GM18907 (cell line): ENCODE measurements at regions not wholly inside any gene's neighbourhood (a gene's known extent, or its start where the extent isn't known, plus 50 kb on each side); places are given as distances from the start of the nearest gene placed in this dataset.
"Not testable (repeated sequence)": the region's sequence is repeated elsewhere in the genome, so short reads cannot be mapped to it uniquely, and the experiment has no call there.

ENCODE experiments used
- ATAC-seq: cut with Tn5 transposase; IDR thresholded peaks from one replicate; pipeline ENCODE4 v1.9.1; 2021; ENCODE audit warnings: mild to moderate bottlenecking, moderate library complexity; ENCODE audit not compliant: unreplicated experiment

GRCh38 chr13:88948501-88948900, 1277.3 kb downstream of the SLITRK5 start:
- ATAC-seq = no peak

- ATAC-seq = no peak
These were observed 1287.7 kb downstream of the SLITRK5 start for GRCh38 chr13:88958821-88959220.

GRCh38 chr13:88976466-88976865, 1305.3 kb downstream of the SLITRK5 start:
- no peak for ATAC-seq

- ATAC-seq = no peak
These were observed 1307.4 kb downstream of the SLITRK5 start for GRCh38 chr13:88978607-88979006.

- no peak for ATAC-seq
These were observed 1308.4 kb downstream of the SLITRK5 start for GRCh38 chr13:88979465-88980175.

GRCh38 chr13:89003656-89004055, 1332.5 kb downstream of the SLITRK5 start:
- ATAC-seq = no peak

GRCh38 chr13:89011615-89012014, 1340.4 kb downstream of the SLITRK5 start:
- no peak for ATAC-seq

GRCh38 chr13:89027694-89028306, 1356.6 kb downstream of the SLITRK5 start:
- ATAC-seq = no peak

GRCh38 chr13:89029062-89029461, 1357.9 kb downstream of the SLITRK5 start:
- no peak for ATAC-seq

GRCh38 chr13:89034015-89034414, 1362.8 kb downstream of the SLITRK5 start:
- ATAC-seq = no peak

- no peak for ATAC-seq
These were observed 1381.5 kb downstream of the SLITRK5 start for GRCh38 chr13:89052699-89053098.

- ATAC-seq = no peak
These were observed 1382.2 kb downstream of the SLITRK5 start for GRCh38 chr13:89053418-89053817.

GRCh38 chr13:89057274-89057673, 1386.1 kb downstream of the SLITRK5 start:
- ATAC-seq = no peak

- ATAC-seq = no peak
These were observed 1386.7 kb downstream of the SLITRK5 start for GRCh38 chr13:89057862-89058261.

GRCh38 chr13:89061821-89062220, 1390.7 kb downstream of the SLITRK5 start:
- no peak for ATAC-seq

- ATAC-seq = no peak
These were observed 1395.8 kb downstream of the SLITRK5 start for GRCh38 chr13:89066868-89067466.

GRCh38 chr13:89072979-89073378, 1401.8 kb downstream of the SLITRK5 start:
- ATAC-seq = no peak

GRCh38 chr13:89076622-89077021, 1405.5 kb downstream of the SLITRK5 start:
- ATAC-seq = no peak

GRCh38 chr13:89082623-89083022, 1411.5 kb downstream of the SLITRK5 start:
- no peak for ATAC-seq

GRCh38 chr13:89088107-89088506, 1416.9 kb downstream of the SLITRK5 start:
- not testable (repeated sequence) for ATAC-seq

- no peak for ATAC-seq
These were observed 1426.8 kb downstream of the SLITRK5 start for GRCh38 chr13:89097994-89098393.

- ATAC-seq = no peak
These were observed 1442.6 kb downstream of the SLITRK5 start for GRCh38 chr13:89113744-89114143.
